Panc1 (cell line): ENCODE measurements at regions not wholly inside any gene's neighbourhood (a gene's known extent, or its start where the extent isn't known, plus 50 kb on each side); places are given as distances from the start of the nearest gene placed in this dataset.

Source experiments
- ATAC-seq: fragments of 200-7000 bp; cut with Tn5 transposase; 2 replicates; pipeline ENCODE4 v1.9.1; 2020; ENCODE audit warnings: mild to moderate bottlenecking, moderate library complexity
- BruUV-seq: library from RNA; stranded (reverse); fragments of 400-500 nt; replicated peaks from 2 replicates; lab custom pipeline; 2021; lab: Mats Ljungman, UMichigan
- CTCF ChIA-PET: fragments of 300-600 bp; sonication (Branson Sonifier 250); formaldehyde crosslinking; loops from one replicate; lab custom pipeline; 2022; ENCODE audit warnings: antibody characterized with exemption; lab: Charles Lee
- POLR2A ChIA-PET: fragments of 300-600 bp; sonication (Branson Sonifier 250); formaldehyde crosslinking; loops from one replicate; lab custom pipeline; 2022; ENCODE audit warnings: antibody characterized with exemption; lab: Charles Lee
- DNase-seq: peaks from one replicate; pipeline ENCODE4 v3.0.0-alpha.2; 2010; ENCODE audit warnings: low read depth, low spot score
- H3K27ac ChIP-seq: 2 replicates; pipeline ENCODE4 v1.5.1; 2011; ENCODE audit warnings: mild to moderate bottlenecking, low read length, inconsistent platforms
- H3K27me3 ChIP-seq: fragments of 200-500 bp; sonication (Bioruptor generic); 2 replicates; pipeline ENCODE4 v1.6.0; 2014; ENCODE audit warnings: low read length, inconsistent platforms; ENCODE audit not compliant: control insufficient read depth, insufficient read depth
- H3K36me3 ChIP-seq: fragments of 200-500 bp; sonication (Bioruptor generic); 2 replicates; pipeline ENCODE4 v1.5.1; 2014; ENCODE audit warnings: inconsistent platforms, mild to moderate bottlenecking, low read length, moderate library complexity; ENCODE audit not compliant: control insufficient read depth, insufficient read depth
- H3K4me1 ChIP-seq: 2 replicates; pipeline ENCODE4 v1.5.1; 2011; ENCODE audit warnings: inconsistent platforms, mild to moderate bottlenecking, low read length, moderate library complexity; ENCODE audit not compliant: control insufficient read depth, insufficient read depth
- H3K4me3 ChIP-seq, 2 experiments: 2 replicates each; pipeline ENCODE4 v1.5.1; 2011 to 2012; ENCODE audit warnings: low read depth in 2 of 2, low read length in 2 of 2, mild to moderate bottlenecking in 2 of 2, inconsistent platforms in 1 of 2, moderate library complexity in 1 of 2
- H3K9me3 ChIP-seq: fragments of 200-500 bp; sonication (Bioruptor generic); 2 replicates; pipeline ENCODE4 v1.5.1; 2014; ENCODE audit warnings: low read depth, mild to moderate bottlenecking, inconsistent platforms, low read length, moderate library complexity; ENCODE audit not compliant: control insufficient read depth, insufficient read depth
- CTCF ChIP-seq: fragments of 450-650 bp; IDR thresholded peaks from 2 replicates; pipeline ENCODE4 v1.5.1; 2017; ENCODE audit warnings: mild to moderate bottlenecking
- POLR2AphosphoS5 ChIP-seq: IDR thresholded peaks from 2 replicates; pipeline ENCODE4 v1.6.1; 2012; ENCODE audit warnings: mild to moderate bottlenecking, low read depth, low read length, moderate library complexity
- REST ChIP-seq, 2 experiments: IDR thresholded peaks; 2 replicates each; pipeline ENCODE4 v1.6.1; 2011 to 2012; ENCODE audit warnings: low read depth in 2 of 2, control low read depth in 1 of 2, low read length in 1 of 2, mild to moderate bottlenecking in 1 of 2, moderate library complexity in 1 of 2; ENCODE audit not compliant: insufficient read depth in 1 of 2
- SIN3A ChIP-seq: IDR thresholded peaks from 2 replicates; pipeline ENCODE4 v1.6.1; 2012; ENCODE audit warnings: low read depth, mild to moderate bottlenecking, low read length, moderate library complexity, borderline replicate concordance; ENCODE audit not compliant: insufficient read depth
- TCF7L2 ChIP-seq: IDR thresholded peaks from 2 replicates; pipeline ENCODE4 v1.6.1; 2011; ENCODE audit warnings: mild to moderate bottlenecking, low read depth, low read length, inconsistent platforms
- in situ Hi-C: cut with HindIII; loops from 2 replicates; pipeline ENCODE4 v1.10.0; 2016; ENCODE audit warnings: low sequenced_read_pairs, low pct_unique_long_range_greater_than_20kb
- intact Hi-C: fragments of 100-400 bp; cut with micrococcal nuclease; formaldehyde crosslinking; loops from one replicate; pipeline ENCODE4 v1.10.0; 2022; ENCODE audit not compliant: unreplicated experiment

- Histone ChIP-seq H3K27me3 (no peaks in the 10 kb centered on the region), H3K36me3 (no peaks in the 10 kb centered on the region), H3K4me3 (no peak overlapping the region), H3K9me3 (no peaks in the 10 kb centered on the region), H3K27ac (no peak overlapping the region), H3K4me1 (no peaks in the 10 kb centered on the region)
- intact Hi-C loops, result no loop called here
- ChIA-PET CTCF (no interaction called here), POLR2A (no interaction called here)
- DNase-seq (no peak), ATAC-seq (no peak)
- BruUV-seq, result no TSS peak
- TF ChIP-seq SIN3A, result no peak
- no peak for TF ChIP-seq TCF7L2
- no peak for TF ChIP-seq POLR2AphosphoS5
- TF ChIP-seq CTCF, result no peak
- no peak for TF ChIP-seq REST (IDR thresholded peaks at IDR 0.05; ENCODE audit: insufficient read depth in 1 of 2, low read depth in 2 of 2, low read length in 1 of 2)
- in situ Hi-C loops, result no loop called here
Measured at GRCh38 chr6:155828989-155829388, 373.4 kb upstream of the NOX3 start.

DNA sequence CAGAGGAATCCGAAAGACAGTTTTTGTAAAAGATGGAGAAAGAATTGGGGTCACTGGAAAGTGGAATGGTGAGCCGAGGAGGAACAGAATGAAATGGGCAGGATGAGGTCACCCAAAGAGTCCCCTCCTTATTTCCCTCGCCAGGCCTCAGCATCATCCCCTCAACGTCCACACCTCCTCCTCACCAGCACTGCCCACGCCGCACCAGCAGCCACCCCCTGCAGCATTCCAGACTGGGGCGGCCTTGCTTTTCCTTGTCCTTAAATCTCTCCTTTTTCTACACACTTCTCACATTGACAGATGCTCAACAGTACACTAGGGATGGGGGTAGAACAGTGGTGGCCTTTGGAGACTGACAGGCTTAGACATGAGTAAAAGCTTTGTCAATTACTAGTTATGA is 363.1 kb upstream of the NOX3 start:
- intact Hi-C loops, result no loop called here
- Histone ChIP-seq H3K27ac (no peak overlapping the region), H3K27me3 (no peaks in the 10 kb centered on the region), H3K36me3 (no peaks in the 10 kb centered on the region), H3K4me1 (no peaks in the 10 kb centered on the region), H3K9me3 (no peaks in the 10 kb centered on the region), H3K4me3 (no peak overlapping the region)
- CTCF ChIA-PET, result no interaction called here
- no peak for TF ChIP-seq POLR2AphosphoS5
- no peak for TF ChIP-seq SIN3A
- TF ChIP-seq REST (IDR thresholded peaks at IDR 0.05; ENCODE audit: insufficient read depth in 1 of 2, low read depth in 2 of 2, low read length in 1 of 2), result no peak
- TF ChIP-seq TCF7L2, result no peak
- TF ChIP-seq CTCF, result no peak
- no peak for ATAC-seq
- no TSS peak for BruUV-seq
- DNase-seq, result no peak
- POLR2A ChIA-PET, result no interaction called here
- in situ Hi-C loops, result no loop called here
